Brain pericyte (primary cell): ENCODE measurements at regions not wholly inside any gene's neighbourhood (a gene's known extent, or its start where the extent isn't known, plus 50 kb on each side); places are given as distances from the start of the nearest gene placed in this dataset.
"Not testable (repeated sequence)": the region's sequence is repeated elsewhere in the genome, so short reads cannot be mapped to it uniquely, and the experiment has no call there.

Source experiments
- DNase-seq: peaks from one replicate; pipeline ENCODE4 v3.0.0-alpha.2; 2012; ENCODE audit warnings: low read depth, low spot score

GRCh38 chr1:145553795-145554194, 54.0 kb upstream of the GPR89A start:
- not testable (repeated sequence) for DNase-seq

- no peak for DNase-seq
These were observed 62.7 kb upstream of the GPR89A start for GRCh38 chr1:145545055-145545454.

- DNase-seq, result not testable (repeated sequence)
These were observed 66.1 kb upstream of the GPR89A start for GRCh38 chr1:145541685-145542084.

DNA sequence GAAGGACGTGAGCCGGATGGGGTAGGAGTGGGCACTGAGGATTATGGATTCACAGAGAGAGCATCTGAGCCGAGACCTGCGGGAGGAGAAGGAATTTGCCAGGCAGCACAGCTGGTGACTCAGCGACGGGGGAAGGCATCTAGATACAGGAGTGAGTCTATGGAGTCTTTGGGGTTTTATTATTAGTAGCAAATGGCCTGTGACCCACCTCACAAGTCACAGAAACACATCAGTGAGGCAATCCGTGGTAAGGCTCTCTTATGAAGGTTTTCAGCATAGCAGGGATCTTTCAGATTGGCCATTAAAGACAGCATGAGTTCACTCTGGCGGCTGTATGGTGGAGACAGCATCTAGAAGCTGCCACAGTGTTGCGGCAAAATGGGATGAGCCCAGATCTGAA, 66.5 kb upstream of the GPR89A start:
- DNase-seq, result peak; percentile 3

DNA sequence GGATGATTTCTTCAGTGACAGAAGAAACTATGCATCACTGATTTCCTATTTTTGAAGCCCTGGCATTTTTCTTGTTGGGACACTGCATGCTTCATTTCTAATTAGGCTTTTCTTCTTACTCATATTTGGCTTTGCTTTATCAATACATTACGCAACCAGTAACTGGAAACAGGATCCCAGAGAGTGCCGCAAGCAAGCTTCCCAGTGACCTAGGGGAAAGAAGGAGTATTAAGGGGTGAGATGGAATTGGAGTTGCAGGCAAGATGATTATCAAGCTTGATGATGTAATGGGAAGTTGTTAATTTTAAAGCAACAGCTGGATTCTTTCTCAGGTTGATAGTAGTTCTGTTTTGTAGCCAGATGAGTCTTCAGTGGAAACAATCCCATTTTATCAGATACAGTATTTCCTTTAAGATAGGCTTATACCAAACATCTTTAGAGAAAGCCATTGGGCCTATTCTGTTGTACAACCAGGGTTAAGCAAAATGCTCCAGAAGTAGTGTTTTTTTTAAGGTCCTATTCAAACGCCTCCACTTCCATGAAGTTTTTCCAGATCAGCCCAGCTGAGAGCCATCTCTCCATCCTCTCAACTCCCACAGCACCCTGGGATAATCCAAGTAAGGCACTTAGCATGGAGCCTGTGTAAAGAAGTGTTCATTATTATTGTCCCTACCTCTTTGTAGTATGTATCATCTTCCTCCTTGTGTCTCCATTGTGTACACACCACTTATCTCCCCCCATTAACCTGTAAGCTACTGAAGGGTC, 69.5 kb upstream of the GPR89A start:
- DNase-seq, result not testable (repeated sequence)

DNA sequence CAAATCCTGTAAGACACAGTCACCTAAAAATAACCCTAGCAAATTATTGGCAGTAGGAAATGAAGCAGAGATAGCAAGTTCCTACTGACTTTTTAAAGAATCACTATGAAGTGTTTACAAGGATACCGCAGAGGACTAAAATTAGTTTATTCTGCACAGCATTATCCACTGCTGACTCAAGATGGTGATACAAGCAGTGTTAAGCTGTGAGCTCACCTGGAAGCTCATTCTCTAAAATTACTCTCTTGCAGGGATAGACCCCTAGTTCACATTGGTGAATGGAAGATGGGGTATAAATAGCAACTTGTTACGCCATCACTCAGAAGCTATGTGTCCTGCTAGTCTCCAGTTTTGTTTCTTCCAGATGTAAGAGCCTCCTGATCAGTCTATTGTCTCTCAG, 70.8 kb upstream of the GPR89A start:
- not testable (repeated sequence) for DNase-seq

DNA sequence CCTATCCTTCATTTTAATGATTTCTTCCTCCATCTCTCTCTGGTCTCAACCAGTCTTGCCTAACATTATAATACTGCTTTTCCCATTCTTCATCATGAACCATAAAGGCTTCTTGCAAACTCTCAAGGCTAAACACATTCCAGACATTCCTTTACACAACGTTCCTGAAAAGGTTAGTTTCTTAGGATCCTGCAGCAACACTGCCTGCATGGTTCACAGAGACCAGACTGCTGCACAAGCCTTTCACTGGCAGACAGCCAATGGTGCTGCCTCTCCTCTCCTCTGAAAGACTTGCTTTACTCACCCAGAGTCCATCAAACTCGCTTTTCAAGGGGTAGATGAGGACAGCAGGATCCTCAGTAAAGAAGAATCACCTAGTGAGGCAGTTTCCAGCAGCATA, 72.3 kb upstream of the GPR89A start:
- DNase-seq, result not testable (repeated sequence)

DNA sequence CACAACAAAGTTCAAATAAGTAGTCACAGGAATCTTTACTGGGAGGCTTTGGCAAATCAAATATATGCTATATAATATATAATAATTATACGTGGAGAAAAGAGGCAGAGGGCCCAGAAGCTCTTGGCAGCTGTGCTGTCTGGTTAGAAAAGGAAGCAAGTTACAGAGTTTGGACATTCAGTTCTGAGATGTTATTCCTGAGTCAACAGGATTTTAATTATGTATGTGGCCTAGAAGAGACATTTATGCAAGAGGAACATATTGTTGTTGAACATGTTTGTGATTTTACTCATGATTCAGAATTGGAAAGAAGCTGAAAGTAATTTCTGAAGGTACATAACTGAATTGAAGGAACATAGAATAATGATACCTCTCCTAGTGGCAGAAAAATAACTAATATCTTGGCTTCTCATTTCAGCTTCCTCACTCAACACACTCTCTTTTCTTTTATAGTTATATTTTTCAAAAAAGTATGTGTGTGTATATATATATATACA, 79.7 kb upstream of the GPR89A start:
- not testable (repeated sequence) for DNase-seq

GRCh38 chr1:145520159-145520558, 87.6 kb upstream of the GPR89A start:
- DNase-seq, result not testable (repeated sequence)

GRCh38 chr1:145519302-145519701, 88.5 kb upstream of the GPR89A start:
- not testable (repeated sequence) for DNase-seq

- DNase-seq, result not testable (repeated sequence)
These were observed 87.6 kb upstream of the NBPF20 start for GRCh38 chr1:145513017-145513416.

DNA sequence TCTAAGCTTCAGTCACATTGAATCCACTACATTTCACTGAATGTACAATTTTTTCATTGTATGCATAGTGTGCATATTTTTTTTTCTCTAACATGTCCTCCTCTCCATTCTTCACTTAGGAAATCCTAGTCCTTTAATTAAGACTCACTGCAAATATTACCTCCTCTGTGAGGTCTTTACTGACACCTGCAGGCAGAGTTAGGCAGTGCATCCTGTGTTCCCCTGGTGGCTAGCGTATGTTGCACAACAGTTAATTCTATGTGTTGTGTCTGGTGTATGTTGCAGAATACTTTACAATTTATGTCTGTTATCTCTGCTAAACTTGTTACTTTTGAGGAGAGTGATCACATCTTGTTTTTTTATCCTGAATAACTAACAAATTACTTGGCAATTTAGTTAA, 82.7 kb upstream of the NBPF20 start:
- not testable (repeated sequence) for DNase-seq

DNA sequence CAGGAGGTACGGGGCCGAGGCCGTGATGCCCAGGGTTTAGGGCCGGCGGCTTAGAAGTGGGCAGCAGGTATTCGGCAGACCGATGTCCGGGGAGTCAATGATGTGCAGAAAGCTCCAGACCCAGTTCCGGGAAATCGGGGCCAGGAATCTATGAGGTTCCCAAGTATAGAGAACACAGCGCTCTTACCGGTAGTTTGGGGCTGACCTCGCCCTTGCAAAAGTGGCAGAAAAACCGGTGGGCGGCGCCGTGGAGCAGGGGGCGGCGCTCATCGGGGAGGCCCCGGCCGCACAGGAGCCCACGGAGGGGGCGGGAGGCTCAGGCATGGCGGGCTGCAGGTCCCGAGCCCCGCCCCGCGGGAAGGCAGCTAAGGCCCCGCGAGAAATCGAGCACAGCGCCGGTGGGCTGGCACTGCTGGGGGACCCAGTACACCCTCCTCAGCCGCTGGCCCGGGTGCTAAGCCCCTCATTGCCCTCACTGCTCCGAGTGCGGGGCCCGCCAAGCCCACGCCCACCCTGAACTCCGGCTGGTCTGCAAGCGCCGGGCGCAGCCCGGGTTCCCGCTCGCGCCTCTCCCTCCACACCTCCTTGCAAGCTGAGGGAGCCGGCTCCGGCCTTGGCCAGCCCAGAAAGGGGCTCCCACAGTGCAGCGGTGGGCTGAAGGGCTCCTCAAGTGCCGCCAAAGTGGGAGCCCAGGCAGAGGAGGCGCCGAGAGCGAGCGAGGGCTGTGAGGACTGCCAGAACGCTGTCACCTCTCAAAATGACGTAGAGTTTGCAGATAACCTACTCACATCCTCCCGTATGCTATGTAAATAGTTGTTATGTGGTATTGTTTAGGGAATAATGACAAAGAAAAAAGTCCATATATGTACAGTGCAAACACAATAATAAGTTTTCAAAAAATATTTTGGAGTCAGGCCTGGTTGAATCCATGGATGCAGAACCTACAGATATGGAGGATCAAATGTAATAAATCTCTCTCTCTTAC, 80.6 kb upstream of the NBPF20 start:
- not testable (repeated sequence) for DNase-seq

GRCh38 chr1:145504834-145505413, 79.5 kb upstream of the NBPF20 start:
- DNase-seq, result not testable (repeated sequence)

DNA sequence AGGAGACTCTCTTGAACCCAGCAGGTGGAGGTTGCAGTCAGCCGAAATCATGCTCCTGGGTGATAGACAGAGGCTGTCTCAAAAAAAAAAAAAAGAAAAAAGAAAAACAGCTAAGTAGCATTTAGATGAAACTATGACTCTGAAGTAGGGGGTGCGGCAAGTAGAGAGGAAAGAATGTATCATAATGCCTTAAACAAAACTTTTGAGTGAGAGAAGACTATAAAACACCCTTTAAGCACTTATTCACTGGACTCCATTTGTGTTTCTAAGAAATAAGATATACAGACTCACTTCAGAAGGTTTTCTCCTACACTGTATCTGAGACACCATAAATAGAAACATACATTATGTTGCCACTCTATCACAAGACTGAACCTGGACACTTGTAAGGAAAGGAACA, 78.9 kb upstream of the NBPF20 start:
- DNase-seq, result not testable (repeated sequence)

- not testable (repeated sequence) for DNase-seq
These were observed 74.8 kb upstream of the NBPF20 start for GRCh38 chr1:145500251-145500650.

DNA sequence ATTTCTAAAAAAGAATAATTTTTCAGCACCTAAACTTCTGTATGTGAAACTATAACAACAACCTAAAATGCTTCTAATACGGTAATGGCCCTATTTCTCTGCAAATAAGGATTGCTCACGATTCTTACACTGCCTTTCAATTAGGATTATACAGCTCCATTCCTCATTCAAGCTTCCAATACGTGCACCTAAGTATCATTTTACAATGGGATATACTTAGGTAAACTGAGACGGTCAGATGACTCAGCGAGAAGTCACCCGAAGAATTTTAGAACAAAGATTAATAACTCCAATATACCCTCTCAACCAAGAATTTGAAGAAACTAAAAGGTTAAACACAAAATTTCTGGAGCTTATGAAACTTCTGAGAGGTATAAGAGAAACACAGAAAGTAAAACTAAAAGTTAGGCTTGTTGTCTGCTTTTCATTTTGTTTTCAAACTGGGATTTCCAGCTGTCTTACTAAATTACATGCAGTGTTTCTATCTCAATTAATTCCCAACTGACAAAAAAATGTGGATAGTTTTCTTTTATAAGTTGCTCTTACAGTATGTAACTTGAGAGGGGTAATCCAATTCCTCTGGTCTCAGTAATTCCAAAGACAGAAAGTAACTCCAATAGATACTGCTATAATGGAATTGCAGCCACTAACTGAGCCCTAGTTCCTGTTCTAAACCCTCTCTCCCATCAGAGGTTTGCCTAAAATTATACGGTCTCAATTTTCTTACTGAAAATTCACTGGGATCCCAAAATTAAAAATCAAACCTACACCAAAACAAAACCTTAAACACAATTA, 69.9 kb upstream of the NBPF20 start:
- DNase-seq, result not testable (repeated sequence)

- not testable (repeated sequence) for DNase-seq
These were observed 63.0 kb upstream of the NBPF20 start for GRCh38 chr1:145488193-145488933.

- not testable (repeated sequence) for DNase-seq
These were observed 61.8 kb upstream of the NBPF20 start for GRCh38 chr1:145487156-145487555.

DNA sequence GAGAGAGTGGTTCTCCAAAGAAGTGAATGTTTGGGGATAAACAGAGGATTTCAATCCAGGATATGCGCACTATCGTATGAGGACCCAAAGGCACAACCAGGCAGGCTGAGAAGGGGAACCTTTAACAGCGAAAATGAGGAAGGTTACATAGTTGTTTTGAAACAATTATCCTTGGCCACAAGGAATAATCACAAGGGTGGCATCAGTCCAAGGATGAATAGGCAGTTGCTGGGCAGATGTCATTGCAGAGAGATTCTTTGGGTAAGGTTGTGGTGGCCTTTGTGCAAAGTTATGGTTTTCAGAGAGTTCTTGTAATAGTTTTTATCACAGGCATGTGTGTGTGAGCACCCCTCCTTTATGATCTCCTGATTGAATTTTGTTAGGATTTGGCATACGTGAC, 58.9 kb upstream of the NBPF20 start:
- DNase-seq, result not testable (repeated sequence)
